ENCODE measurements at regions not wholly inside any gene's neighbourhood (a gene's known extent, or its start where the extent isn't known, plus 50 kb on each side); places are given as distances from the start of the nearest gene placed in this dataset.

DNA sequence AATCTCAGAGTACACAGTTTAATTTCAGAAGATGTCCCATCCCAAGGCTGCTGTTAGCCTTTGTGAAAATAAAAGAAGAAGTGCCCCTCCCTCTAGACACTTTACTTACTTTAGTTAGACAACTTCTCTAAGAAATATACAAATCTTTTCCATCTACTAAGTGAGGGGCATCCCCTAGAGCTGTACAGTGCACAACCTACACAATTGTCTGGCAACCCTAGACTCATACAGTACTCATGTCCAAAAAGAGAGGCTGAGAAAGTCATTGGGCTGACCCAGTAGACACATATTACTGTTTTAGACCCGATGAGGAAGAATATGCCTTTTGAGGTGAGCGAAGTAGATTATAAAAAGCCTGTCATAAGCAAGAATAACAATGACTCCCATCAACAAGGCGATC, 297.6 kb downstream of the IDS start:
- POLR2A ChIA-PET: interaction anchor here (0.6 to 2.0 kb wide), 6 partner anchors 16 to 292 kb away, joined by 3 to 6 read pairs (median 3); no protein-coding TSS in a partner anchor
- RAD21 ChIA-PET (ENCODE audit: unreplicated experiment): interaction anchor here (1.1 to 6.7 kb wide), 11 partner anchors 32 to 294 kb away, joined by 3 to 47 read pairs (median 4); no protein-coding TSS in a partner anchor
- H3K27ac ChIP-seq (ENCODE audit: control insufficient read depth, insufficient read depth): no peak overlapping the region
- H3K27me3 ChIP-seq (replicated peaks in 1 of 2; ENCODE audit: control insufficient read depth in 2 of 2, insufficient read depth in 2 of 2, low read length in 1 of 2): no peaks in the 10 kb centered on the region
- H3K79me2 ChIP-seq (ENCODE audit: control insufficient read depth, insufficient read depth, low read length): peaks cover 6% of the 10 kb centered on the region; the same call in 1 of the 2 replicates
- no peaks in the 10 kb centered on the region for H4K20me1 ChIP-seq (ENCODE audit: control insufficient read depth, insufficient read depth)
- intact Hi-C loops (cut with micrococcal nuclease; ENCODE audit: unreplicated experiment): loop anchor here (10.0 kb wide), 2 partner anchors 593 to 677 kb away; partner anchors contain the start of gene MAGEA8
- H3K4me1 ChIP-seq (ENCODE audit: control insufficient read depth, insufficient read depth, low read length): no peaks in the 10 kb centered on the region
- BruUV-seq (replicated peaks): no TSS peak
- ATAC-seq (peak; percentile 44), DNase-seq (ENCODE audit: low read depth, low spot score) (no peak), FAIRE-seq (no peak)
- no peaks in the 10 kb centered on the region; the same call in 2 of the 3 replicates for H3K9me3 ChIP-seq (replicated peaks; ENCODE audit: control insufficient read depth, insufficient read depth, low read length)
- WGBS (ENCODE audit: insufficient coverage, insufficient replicate concordance, low lambda C conversion rate, missing lambda C conversion rate): 0% methylated on average over 3 of the region's 3 CpGs
- CTCF ChIA-PET: interaction anchor here (1.2 to 4.5 kb wide), 5 partner anchors 9 to 86 kb away, joined by 3 to 19 read pairs (median 4); no protein-coding TSS in a partner anchor
- H3K36me3 ChIP-seq (ENCODE audit: control insufficient read depth in 2 of 2, insufficient read depth in 2 of 2, low read length in 1 of 2): no peaks in the 10 kb centered on the region
- in situ Hi-C loops (cut with MboI): no loop called here
- H3K4me2 ChIP-seq (ENCODE audit: control insufficient read depth, insufficient read depth): peak overlapping the region; percentile 53; the same call in 1 of the 2 replicates
- no peak overlapping the region for H2AFZ ChIP-seq (ENCODE audit: control insufficient read depth, low read depth, low read length)
- H3K4me3 ChIP-seq: no peak overlapping the region
- no peak overlapping the region for H3K9ac ChIP-seq (ENCODE audit: control insufficient read depth, insufficient read depth, low read length)
- SMC1A ChIA-PET (ENCODE audit: uncharacterized antibody, unreplicated experiment): interaction anchor here (0.6 to 8.0 kb wide), 12 partner anchors 8 to 1510 kb away, joined by 3 to 77 read pairs (median 10); no protein-coding TSS in a partner anchor
- TF ChIP-seq BACH1 (IDR thresholded peaks at IDR 0.05; ENCODE audit: borderline replicate concordance) (no peak), E2F8 (IDR thresholded peaks at IDR 0.05; ENCODE audit: low read depth, partially characterized antibody) (no peak), SREBF2 (IDR thresholded peaks at IDR 0.05; ENCODE audit: low read length) (no peak), ASH2L (IDR thresholded peaks at IDR 0.05; ENCODE audit: borderline replicate concordance, low read depth) (no peak), HSF1 (IDR thresholded peaks at IDR 0.05; ENCODE audit: low read depth, low read length) (no peak), SUPT20H (IDR thresholded peaks at IDR 0.05; ENCODE audit: borderline replicate concordance, control insufficient read depth, low read depth, low read length) (no peak)
- TF ChIP-seq, protein P1, sequence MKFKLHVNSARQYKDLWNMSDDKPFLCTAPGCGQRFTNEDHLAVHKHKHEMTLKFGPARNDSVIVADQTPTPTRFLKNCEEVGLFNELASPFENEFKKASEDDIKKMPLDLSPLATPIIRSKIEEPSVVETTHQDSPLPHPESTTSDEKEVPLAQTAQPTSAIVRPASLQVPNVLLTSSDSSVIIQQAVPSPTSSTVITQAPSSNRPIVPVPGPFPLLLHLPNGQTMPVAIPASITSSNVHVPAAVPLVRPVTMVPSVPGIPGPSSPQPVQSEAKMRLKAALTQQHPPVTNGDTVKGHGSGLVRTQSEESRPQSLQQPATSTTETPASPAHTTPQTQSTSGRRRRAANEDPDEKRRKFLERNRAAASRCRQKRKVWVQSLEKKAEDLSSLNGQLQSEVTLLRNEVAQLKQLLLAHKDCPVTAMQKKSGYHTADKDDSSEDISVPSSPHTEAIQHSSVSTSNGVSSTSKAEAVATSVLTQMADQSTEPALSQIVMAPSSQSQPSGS (IDR thresholded peaks at IDR 0.05; ENCODE audit: low read length): no peak
- TF ChIP-seq, protein P2, sequence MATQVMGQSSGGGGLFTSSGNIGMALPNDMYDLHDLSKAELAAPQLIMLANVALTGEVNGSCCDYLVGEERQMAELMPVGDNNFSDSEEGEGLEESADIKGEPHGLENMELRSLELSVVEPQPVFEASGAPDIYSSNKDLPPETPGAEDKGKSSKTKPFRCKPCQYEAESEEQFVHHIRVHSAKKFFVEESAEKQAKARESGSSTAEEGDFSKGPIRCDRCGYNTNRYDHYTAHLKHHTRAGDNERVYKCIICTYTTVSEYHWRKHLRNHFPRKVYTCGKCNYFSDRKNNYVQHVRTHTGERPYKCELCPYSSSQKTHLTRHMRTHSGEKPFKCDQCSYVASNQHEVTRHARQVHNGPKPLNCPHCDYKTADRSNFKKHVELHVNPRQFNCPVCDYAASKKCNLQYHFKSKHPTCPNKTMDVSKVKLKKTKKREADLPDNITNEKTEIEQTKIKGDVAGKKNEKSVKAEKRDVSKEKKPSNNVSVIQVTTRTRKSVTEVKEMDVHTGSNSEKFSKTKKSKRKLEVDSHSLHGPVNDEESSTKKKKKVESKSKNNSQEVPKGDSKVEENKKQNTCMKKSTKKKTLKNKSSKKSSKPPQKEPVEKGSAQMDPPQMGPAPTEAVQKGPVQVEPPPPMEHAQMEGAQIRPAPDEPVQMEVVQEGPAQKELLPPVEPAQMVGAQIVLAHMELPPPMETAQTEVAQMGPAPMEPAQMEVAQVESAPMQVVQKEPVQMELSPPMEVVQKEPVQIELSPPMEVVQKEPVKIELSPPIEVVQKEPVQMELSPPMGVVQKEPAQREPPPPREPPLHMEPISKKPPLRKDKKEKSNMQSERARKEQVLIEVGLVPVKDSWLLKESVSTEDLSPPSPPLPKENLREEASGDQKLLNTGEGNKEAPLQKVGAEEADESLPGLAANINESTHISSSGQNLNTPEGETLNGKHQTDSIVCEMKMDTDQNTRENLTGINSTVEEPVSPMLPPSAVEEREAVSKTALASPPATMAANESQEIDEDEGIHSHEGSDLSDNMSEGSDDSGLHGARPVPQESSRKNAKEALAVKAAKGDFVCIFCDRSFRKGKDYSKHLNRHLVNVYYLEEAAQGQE (IDR thresholded peaks at IDR 0.05; ENCODE audit: low read depth, low read length): no peak
- TF ChIP-seq, protein P3, sequence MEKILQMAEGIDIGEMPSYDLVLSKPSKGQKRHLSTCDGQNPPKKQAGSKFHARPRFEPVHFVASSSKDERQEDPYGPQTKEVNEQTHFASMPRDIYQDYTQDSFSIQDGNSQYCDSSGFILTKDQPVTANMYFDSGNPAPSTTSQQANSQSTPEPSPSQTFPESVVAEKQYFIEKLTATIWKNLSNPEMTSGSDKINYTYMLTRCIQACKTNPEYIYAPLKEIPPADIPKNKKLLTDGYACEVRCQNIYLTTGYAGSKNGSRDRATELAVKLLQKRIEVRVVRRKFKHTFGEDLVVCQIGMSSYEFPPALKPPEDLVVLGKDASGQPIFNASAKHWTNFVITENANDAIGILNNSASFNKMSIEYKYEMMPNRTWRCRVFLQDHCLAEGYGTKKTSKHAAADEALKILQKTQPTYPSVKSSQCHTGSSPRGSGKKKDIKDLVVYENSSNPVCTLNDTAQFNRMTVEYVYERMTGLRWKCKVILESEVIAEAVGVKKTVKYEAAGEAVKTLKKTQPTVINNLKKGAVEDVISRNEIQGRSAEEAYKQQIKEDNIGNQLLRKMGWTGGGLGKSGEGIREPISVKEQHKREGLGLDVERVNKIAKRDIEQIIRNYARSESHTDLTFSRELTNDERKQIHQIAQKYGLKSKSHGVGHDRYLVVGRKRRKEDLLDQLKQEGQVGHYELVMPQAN (conservative IDR thresholded peaks at IDR 0.05): no peak

Measured in GM12878 (cell line).